OCI-LY7 (cell line): ENCODE measurements at regions not wholly inside any gene's neighbourhood (a gene's known extent, or its start where the extent isn't known, plus 50 kb on each side); places are given as distances from the start of the nearest gene placed in this dataset.

Source experiments
- BruUV-seq: library from RNA; stranded (reverse); fragments of 400-500 nt; replicated peaks from 2 replicates; lab custom pipeline; 2021; lab: Mats Ljungman, UMichigan
- CTCF ChIA-PET: fragments of 300-600 bp; sonication (Branson Sonifier 250); formaldehyde crosslinking; loops from one replicate; lab custom pipeline; 2022; ENCODE audit warnings: antibody characterized with exemption; ENCODE audit not compliant: unreplicated experiment; lab: Charles Lee
- POLR2A ChIA-PET: fragments of 300-600 bp; sonication (Branson Sonifier 250); formaldehyde crosslinking; loops from one replicate; lab custom pipeline; 2022; ENCODE audit warnings: antibody characterized with exemption; lab: Charles Lee
- DNase-seq: peaks from one replicate; pipeline ENCODE4 v3.0.0-alpha.2; 2015; ENCODE audit warnings: low spot score
- H2AFZ ChIP-seq: fragments of 200-600 bp; sonication (generic), shearing (Covaris generic); 2 replicates; pipeline ENCODE4 v1.6.1; 2014; ENCODE audit warnings: mild to moderate bottlenecking, antibody characterized with exemption, low read length, moderate library complexity
- H3K27ac ChIP-seq: fragments of 200-600 bp; sonication (generic); 2 replicates; pipeline ENCODE4 v1.5.1; 2014; ENCODE audit warnings: mixed run types, low read depth, mild to moderate bottlenecking, moderate library complexity, low read length, inconsistent platforms; ENCODE audit not compliant: poor library complexity, severe bottlenecking
- H3K36me3 ChIP-seq: fragments of 200-600 bp; sonication (generic); 2 replicates; pipeline ENCODE4 v1.6.1; 2014; ENCODE audit warnings: mild to moderate bottlenecking, antibody characterized with exemption, low read length, moderate library complexity, mixed read lengths; ENCODE audit not compliant: insufficient read depth
- H3K4me1 ChIP-seq: fragments of 200-600 bp; sonication (generic); 2 replicates; pipeline ENCODE4 v1.5.1; 2014; ENCODE audit warnings: mild to moderate bottlenecking, low read length; ENCODE audit not compliant: insufficient read depth, poor library complexity, severe bottlenecking
- H3K4me2 ChIP-seq: fragments of 200-600 bp; sonication (generic); 2 replicates; pipeline ENCODE4 v1.6.1; 2014; ENCODE audit warnings: mild to moderate bottlenecking, low read length
- H3K4me3 ChIP-seq: fragments of 200-600 bp; sonication (generic); 2 replicates; pipeline ENCODE4 v1.5.1; 2014; ENCODE audit warnings: mild to moderate bottlenecking, low read depth, low read length; ENCODE audit not compliant: poor library complexity, severe bottlenecking
- H3K79me2 ChIP-seq: fragments of 200-600 bp; sonication (generic); 2 replicates; pipeline ENCODE4 v1.6.1; 2016; ENCODE audit warnings: low read depth, mild to moderate bottlenecking, low read length, moderate library complexity, mixed read lengths; ENCODE audit not compliant: insufficient read depth
- H3K9me2 ChIP-seq: fragments of 200-600 bp; sonication (generic); 2 replicates; pipeline ENCODE4 v1.6.1; 2016; ENCODE audit warnings: mild to moderate bottlenecking, low read length, mixed read lengths; ENCODE audit not compliant: insufficient read depth
- H3K9me3 ChIP-seq: fragments of 200-600 bp; sonication (generic); 2 replicates; pipeline ENCODE4 v1.6.1; 2014; ENCODE audit warnings: mild to moderate bottlenecking, mixed run types, low read length, mixed read lengths
- H4K20me1 ChIP-seq: fragments of 200-600 bp; sonication (generic); 2 replicates; pipeline ENCODE4 v1.6.1; 2014; ENCODE audit warnings: mild to moderate bottlenecking, antibody characterized with exemption, low read length, moderate library complexity, mixed read lengths; ENCODE audit not compliant: insufficient read depth
- EZH2phosphoT487 ChIP-seq: fragments of 200-600 bp; sonication (generic); IDR thresholded peaks from 2 replicates; pipeline ENCODE4 v1.6.1; 2018; ENCODE audit warnings: low read depth, borderline replicate concordance, mild to moderate bottlenecking, mixed run types, antibody characterized with exemption, low read length, moderate library complexity, mixed read lengths
- intact Hi-C: fragments of 100-400 bp; cut with micrococcal nuclease; formaldehyde crosslinking; loops from one replicate; pipeline ENCODE4 v1.10.0; 2022; ENCODE audit not compliant: unreplicated experiment
- TF ChIP-seq, protein P1 (sequence below): fragments of 200-600 bp; sonication (generic); conservative IDR thresholded peaks from 2 replicates; pipeline ENCODE4 v1.5.1; 2014; ENCODE audit warnings: mild to moderate bottlenecking, antibody characterized with exemption, low read length, moderate library complexity, mixed read lengths

DNA sequence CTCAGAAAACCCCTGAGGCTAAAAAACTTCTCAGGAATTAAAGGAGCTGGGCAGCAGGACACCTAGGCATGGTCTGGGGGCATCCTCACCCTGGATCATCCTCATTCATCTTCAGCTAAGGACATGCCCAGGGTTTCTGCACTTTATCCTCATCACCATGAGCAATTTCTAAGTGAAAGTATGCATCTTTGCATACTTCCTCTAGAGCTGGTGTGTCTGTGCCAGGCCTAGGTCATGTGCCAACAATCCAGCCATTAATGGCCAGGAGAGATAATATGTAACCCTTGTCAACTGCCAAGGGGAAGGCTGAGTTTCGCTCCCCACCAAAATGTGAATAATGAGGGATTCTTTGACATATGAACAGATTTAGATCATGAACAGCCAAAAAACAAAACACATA, 160.5 kb downstream of the KITLG start:
- POLR2A ChIA-PET: no interaction called here
- Histone ChIP-seq H3K27ac (no peak overlapping the region), H4K20me1 (no peaks in the 10 kb centered on the region), H3K79me2 (no peaks in the 10 kb centered on the region), H2AFZ (no peak overlapping the region), H3K9me3 (no peaks in the 10 kb centered on the region), H3K36me3 (no peaks in the 10 kb centered on the region), H3K4me1 (no peaks in the 10 kb centered on the region), H3K4me3 (no peak overlapping the region), H3K4me2 (no peak overlapping the region), H3K9me2 (no peaks in the 10 kb centered on the region)
- CTCF ChIA-PET: no interaction called here
- no TSS peak for BruUV-seq
- TF ChIP-seq, protein P1, sequence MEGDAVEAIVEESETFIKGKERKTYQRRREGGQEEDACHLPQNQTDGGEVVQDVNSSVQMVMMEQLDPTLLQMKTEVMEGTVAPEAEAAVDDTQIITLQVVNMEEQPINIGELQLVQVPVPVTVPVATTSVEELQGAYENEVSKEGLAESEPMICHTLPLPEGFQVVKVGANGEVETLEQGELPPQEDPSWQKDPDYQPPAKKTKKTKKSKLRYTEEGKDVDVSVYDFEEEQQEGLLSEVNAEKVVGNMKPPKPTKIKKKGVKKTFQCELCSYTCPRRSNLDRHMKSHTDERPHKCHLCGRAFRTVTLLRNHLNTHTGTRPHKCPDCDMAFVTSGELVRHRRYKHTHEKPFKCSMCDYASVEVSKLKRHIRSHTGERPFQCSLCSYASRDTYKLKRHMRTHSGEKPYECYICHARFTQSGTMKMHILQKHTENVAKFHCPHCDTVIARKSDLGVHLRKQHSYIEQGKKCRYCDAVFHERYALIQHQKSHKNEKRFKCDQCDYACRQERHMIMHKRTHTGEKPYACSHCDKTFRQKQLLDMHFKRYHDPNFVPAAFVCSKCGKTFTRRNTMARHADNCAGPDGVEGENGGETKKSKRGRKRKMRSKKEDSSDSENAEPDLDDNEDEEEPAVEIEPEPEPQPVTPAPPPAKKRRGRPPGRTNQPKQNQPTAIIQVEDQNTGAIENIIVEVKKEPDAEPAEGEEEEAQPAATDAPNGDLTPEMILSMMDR: no peak
- no peak for TF ChIP-seq EZH2phosphoT487
- no peak for DNase-seq
- intact Hi-C loops: no loop called here

DNA sequence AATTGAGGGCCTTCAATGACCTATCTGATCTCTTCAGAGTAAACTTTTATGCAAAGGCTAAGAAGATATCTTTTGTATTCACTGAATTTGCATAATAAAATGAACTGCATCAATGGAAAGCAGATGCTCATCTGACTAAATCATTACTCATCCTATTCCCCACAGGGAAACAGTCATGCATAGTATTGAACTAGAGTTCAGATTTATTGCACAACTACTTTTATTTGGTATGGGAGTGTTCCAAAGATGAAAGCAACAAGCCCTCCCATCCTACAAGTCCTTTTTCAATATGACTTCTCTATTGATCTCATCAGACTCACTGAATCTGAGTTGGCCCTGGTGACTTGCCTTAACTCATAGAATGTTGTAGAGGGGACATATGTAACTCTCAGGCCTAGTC, 159.8 kb downstream of the KITLG start:
- BruUV-seq: no TSS peak
- CTCF ChIA-PET: no interaction called here

More for the DNA sequence above, 159.8 kb downstream of the KITLG start:
- H3K27ac ChIP-seq: no peak overlapping the region
- H4K20me1 ChIP-seq: no peaks in the 10 kb centered on the region
- no peaks in the 10 kb centered on the region for H3K9me2 ChIP-seq
- H3K79me2 ChIP-seq: no peaks in the 10 kb centered on the region
- no peak overlapping the region for H2AFZ ChIP-seq
- H3K36me3 ChIP-seq: no peaks in the 10 kb centered on the region
- intact Hi-C loops: no loop called here
- H3K4me2 ChIP-seq: no peak overlapping the region
- DNase-seq: no peak
- no peak overlapping the region for H3K4me3 ChIP-seq
- TF ChIP-seq EZH2phosphoT487: no peak
- TF ChIP-seq, protein P1: no peak
- no peaks in the 10 kb centered on the region for H3K4me1 ChIP-seq
- H3K9me3 ChIP-seq: no peaks in the 10 kb centered on the region
- POLR2A ChIA-PET: interaction anchor here (0.6 kb wide), 1 partner anchor 1161 kb away, joined by 3 read pairs; no protein-coding TSS in a partner anchor
